Aorta (tissue), 5 donors: ENCODE measurements at regions not wholly inside any gene's neighbourhood (a gene's known extent, or its start where the extent isn't known, plus 50 kb on each side); places are given as distances from the start of the nearest gene placed in this dataset.

Experiments used
- ATAC-seq: fragments of 200-7000 bp; cut with Tn5 transposase; one replicate; pipeline ENCODE4 v1.9.1; 2022; ENCODE audit warnings: moderate library complexity; ENCODE audit not compliant: low FRiP score
- DNase-seq, 2 donors: peaks; one replicate each; pipeline ENCODE4 v3.0.0-alpha.2; 2020
- H3K27ac ChIP-seq, 2 donors: one replicate each; pipeline ENCODE4 v1.5.1; 2013; ENCODE audit warnings: low read length in 2 of 2, mild to moderate bottlenecking in 2 of 2, moderate library complexity in 2 of 2, control low read depth in 1 of 2, inconsistent platforms in 1 of 2, low read depth in 1 of 2
- H3K27me3 ChIP-seq, 2 donors: one replicate each; pipeline ENCODE4 v1.6.1; 2013; ENCODE audit warnings: control low read depth in 1 of 2, low read length in 1 of 2, mild to moderate bottlenecking in 1 of 2, moderate library complexity in 1 of 2; ENCODE audit not compliant: insufficient read depth in 2 of 2, control insufficient read depth in 1 of 2
- H3K36me3 ChIP-seq, 2 donors: one replicate each; pipeline ENCODE4 v1.6.1; 2013; ENCODE audit warnings: control low read depth in 1 of 2, low read length in 1 of 2, mild to moderate bottlenecking in 1 of 2; ENCODE audit not compliant: insufficient read depth in 2 of 2, control insufficient read depth in 1 of 2
- H3K4me1 ChIP-seq, 2 donors: one replicate each; pipeline ENCODE4 v1.6.1; 2013; ENCODE audit warnings: low read length in 2 of 2, control low read depth in 1 of 2, mild to moderate bottlenecking in 1 of 2, moderate library complexity in 1 of 2; ENCODE audit not compliant: insufficient read depth in 2 of 2, control insufficient read depth in 1 of 2
- H3K4me3 ChIP-seq, 2 donors: one replicate each; pipeline ENCODE4 v1.5.1; 2013; ENCODE audit warnings: low read length in 2 of 2, control low read depth in 1 of 2, mild to moderate bottlenecking in 1 of 2
- H3K9me3 ChIP-seq: one replicate; pipeline ENCODE4 v1.6.1; 2013; ENCODE audit warnings: mild to moderate bottlenecking, low read length; ENCODE audit not compliant: control insufficient read depth
- WGBS, 2 donors: extraction: QIAGEN DNeasy Blood & Tissue Kit; methylation state at CpG; one replicate each; pipeline ENCODE4 v1.1.7; 2013; 5-methylcytosine and 5-hydroxymethylcytosine counted together
- intact Hi-C, 2 donors: fragments of 100-400 bp; cut with DNase I; formaldehyde crosslinking; loops; one replicate each; pipeline versions ENCODE4 v1.14.2 to v1.15.0; 2022
- donor health status: healthy with polysubstance abuse.
- donor health status: Bipolar disorder and iron deficiency.
- donor health status: DM: no; HTN: no; CAD: no.
- donor health status: DM: no; HTN: no; CAD: no.
- donor health status: DM: yes; HTN: yes; CAD: no.

DNA sequence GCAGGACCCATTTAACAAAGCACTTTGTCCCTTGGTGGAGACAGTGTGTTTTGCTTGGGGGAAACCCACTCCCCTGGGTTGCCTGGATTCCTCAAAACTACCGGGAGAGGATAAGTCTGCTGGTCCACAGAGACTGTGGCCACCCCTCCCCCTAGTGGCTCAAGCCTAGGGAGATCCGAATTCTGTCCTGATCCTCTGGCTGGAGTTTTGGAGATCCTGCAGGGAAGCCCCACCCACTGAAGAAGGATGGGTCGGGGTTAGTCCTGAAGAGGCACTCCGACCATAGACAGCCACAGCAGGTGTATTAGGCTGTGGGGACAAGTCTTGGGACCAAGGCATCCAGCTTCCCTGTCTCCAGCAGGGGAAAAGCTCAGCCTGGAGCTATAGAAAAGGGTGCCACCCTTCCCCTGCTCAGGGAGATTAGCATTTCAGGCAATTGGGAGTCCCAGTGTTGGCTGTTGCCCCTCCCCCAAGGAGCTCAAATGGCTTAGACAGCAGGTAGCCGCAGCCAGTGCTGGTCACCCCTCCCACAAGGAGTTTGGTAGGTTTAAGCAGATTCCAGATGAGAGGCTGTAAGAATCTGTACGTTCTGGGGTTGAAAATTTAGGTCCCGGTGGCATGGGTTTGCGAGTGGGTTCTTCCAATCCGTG lies 750.0 kb downstream of the TBC1D32 start:
- no peak overlapping the region for H3K4me3 ChIP-seq
- H3K9me3 ChIP-seq, result no peaks in the 10 kb centered on the region
- H3K27me3 ChIP-seq, result no peaks in the 10 kb centered on the region
- H3K27ac ChIP-seq, result no peak overlapping the region
- DNase-seq (peak in 1 of 2 donors; percentile 24), ATAC-seq (no peak)
- intact Hi-C loops, result no loop called here
- 79 to 82% methylated on average over 9 of the region's 9 CpGs for WGBS, 2 donors
- H3K36me3 ChIP-seq, result no peaks in the 10 kb centered on the region
- no peaks in the 10 kb centered on the region for H3K4me1 ChIP-seq

DNA sequence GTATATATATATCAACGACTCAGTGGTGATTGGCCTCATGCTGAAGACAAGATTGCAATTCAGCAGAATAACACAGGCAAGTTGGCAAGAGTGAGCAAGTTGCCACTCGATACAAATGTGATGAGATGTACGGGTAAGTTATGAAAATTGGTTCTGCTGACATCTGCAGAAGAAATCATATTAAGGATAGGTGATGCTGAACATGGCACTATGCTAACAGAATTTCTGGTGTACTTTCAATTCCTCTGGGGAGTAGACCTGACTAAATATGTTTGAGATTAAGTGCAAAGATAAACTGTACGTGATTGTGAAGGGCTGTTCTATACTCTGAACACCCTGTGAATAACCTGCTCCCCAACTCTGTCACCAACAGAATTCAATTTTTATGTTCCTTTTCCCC lies 758.2 kb downstream of the TBC1D32 start:
- no peak overlapping the region for H3K27ac ChIP-seq
- no peaks in the 10 kb centered on the region for H3K27me3 ChIP-seq
- intact Hi-C loops, result no loop called here
- no peaks in the 10 kb centered on the region for H3K4me1 ChIP-seq
- H3K36me3 ChIP-seq, result no peaks in the 10 kb centered on the region
- H3K9me3 ChIP-seq, result no peaks in the 10 kb centered on the region
- WGBS, 2 donors, result 74 to 76% methylated on average over 4 of the region's 4 CpGs
- H3K4me3 ChIP-seq, result no peak overlapping the region
- ATAC-seq (no peak), DNase-seq (no peak)

DNA sequence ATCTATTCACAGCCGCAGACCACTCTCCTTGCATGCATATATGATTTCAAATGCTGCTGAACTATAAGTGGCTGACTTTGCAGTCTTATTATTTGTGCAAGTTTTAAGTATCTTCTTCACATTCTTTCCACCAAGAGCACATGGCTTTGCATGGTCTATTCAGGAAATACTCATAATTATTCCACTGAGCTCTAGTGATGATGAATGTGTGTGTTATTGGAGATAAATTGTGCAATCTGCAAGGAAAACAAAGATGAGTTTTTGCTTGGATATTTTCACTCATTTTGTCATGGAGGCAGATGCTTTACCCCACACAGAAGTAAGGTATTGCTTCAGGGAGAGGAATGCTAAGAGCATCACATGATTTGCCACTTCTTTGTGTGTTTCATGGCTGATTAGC lies 764.6 kb downstream of the TBC1D32 start:
- intact Hi-C loops, result no loop called here
- H3K27ac ChIP-seq, result no peak overlapping the region

DNA sequence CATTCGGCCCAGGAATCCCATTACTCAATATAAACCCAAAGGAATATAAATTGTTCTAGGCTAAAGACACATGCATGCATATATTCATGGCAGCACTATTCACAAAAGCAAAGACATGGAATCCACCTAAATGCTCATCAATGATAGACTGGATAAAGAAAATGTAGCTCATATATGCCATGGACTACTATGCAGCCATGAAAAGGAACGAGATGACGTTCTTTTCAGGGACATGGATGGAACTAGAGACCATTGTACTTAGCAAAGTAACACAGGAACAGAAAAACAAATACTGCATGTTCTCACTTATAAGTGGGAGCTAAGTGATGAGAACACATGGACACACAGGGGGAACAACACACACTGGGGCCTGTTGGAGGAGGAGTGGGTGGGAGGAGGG lies 769.5 kb downstream of the TBC1D32 start:
- ATAC-seq (no peak), DNase-seq (no peak)
- Histone ChIP-seq H3K4me3 (no peak overlapping the region), H3K27me3 (no peaks in the 10 kb centered on the region), H3K4me1 (no peaks in the 10 kb centered on the region), H3K27ac (no peak overlapping the region), H3K36me3 (no peaks in the 10 kb centered on the region), H3K9me3 (no peaks in the 10 kb centered on the region)
- intact Hi-C loops, result no loop called here
- WGBS, 2 donors, result 86 to 90% methylated on average over 3 of the region's 3 CpGs

More for the DNA sequence above, 764.6 kb downstream of the TBC1D32 start:
- Histone ChIP-seq H3K36me3 (no peaks in the 10 kb centered on the region), H3K4me1 (no peaks in the 10 kb centered on the region), H3K9me3 (no peaks in the 10 kb centered on the region), H3K27me3 (no peaks in the 10 kb centered on the region), H3K4me3 (no peak overlapping the region)
- DNase-seq, result no peak
- ATAC-seq, result no peak
- WGBS, 2 donors, result 78 to 79% methylated on average over 1 of the region's 1 CpG

DNA sequence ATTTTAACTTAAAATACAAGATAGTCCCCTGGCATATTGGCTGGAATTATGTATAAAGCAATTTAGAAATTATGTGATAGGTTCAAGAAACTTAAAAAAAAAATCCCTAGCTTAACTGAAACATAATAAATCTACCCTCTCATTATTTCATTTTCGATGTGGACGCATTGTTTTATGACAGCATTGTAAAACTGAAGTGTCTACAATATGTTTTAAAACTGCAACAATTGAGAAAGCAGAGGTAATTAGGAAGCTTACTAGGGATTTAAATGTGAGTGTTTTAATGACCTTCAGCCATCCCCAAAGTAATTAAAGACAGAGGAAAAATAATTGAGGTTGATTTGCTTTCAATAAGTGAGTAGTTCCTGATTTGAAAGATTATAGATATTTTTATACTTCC lies 776.0 kb downstream of the TBC1D32 start:
- H3K27ac ChIP-seq, result no peak overlapping the region
- DNase-seq (no peak), ATAC-seq (no peak)
- no peaks in the 10 kb centered on the region for H3K36me3 ChIP-seq
- intact Hi-C loops, result no loop called here
- no peaks in the 10 kb centered on the region for H3K9me3 ChIP-seq
- no peaks in the 10 kb centered on the region for H3K4me1 ChIP-seq
- H3K27me3 ChIP-seq, result no peaks in the 10 kb centered on the region
- no peak overlapping the region for H3K4me3 ChIP-seq
- WGBS, 2 donors, result 70 to 73% methylated on average over 2 of the region's 2 CpGs

DNA sequence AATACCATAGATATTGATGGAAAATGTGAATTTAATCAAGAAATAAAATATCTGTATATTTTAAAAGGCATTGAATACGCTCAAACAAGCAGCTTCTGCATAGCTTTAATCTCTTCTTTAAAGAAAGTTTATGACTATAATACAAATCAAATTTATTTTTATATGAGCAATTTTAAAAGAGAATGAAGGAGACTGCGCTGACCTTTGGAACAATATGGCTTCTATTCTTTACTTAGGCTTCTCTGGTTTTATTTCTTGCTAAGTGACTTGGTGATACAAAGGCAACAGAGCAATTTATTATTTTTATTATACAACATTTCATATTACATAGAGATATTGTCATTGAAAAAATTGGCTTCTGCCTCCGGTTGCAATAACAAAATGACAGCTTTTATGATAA lies 776.7 kb downstream of the TBC1D32 start:
- Histone ChIP-seq H3K36me3 (no peaks in the 10 kb centered on the region), H3K4me3 (no peak overlapping the region), H3K27me3 (no peaks in the 10 kb centered on the region), H3K4me1 (no peaks in the 10 kb centered on the region), H3K9me3 (no peaks in the 10 kb centered on the region), H3K27ac (no peak overlapping the region)
- DNase-seq (no peak), ATAC-seq (no peak)
- 68 to 71% methylated on average over 3 of the region's 3 CpGs for WGBS, 2 donors
- intact Hi-C loops, result no loop called here

DNA sequence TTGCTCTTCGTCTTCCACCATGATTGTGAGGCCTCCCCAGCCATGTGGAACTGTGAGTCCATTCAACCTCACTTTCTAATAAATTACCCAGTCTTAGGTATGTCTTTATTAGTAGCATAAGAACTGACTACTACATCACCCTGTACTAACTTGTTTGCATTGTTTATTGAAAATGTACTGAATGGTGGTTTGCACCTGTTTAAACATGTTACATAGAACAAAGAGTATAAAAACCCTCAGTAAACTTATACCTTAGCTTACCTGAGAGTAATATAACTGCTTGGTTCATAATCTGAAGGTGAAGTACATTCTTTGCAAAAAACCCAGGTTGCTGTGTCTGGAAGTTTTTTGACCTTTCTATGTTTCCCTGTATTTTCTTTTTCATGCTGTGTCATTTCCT lies 777.8 kb downstream of the TBC1D32 start:
- H3K4me3 ChIP-seq, result no peak overlapping the region
- H3K9me3 ChIP-seq, result no peaks in the 10 kb centered on the region
- ATAC-seq, result no peak
- H3K4me1 ChIP-seq, result no peaks in the 10 kb centered on the region
- H3K27me3 ChIP-seq, result no peaks in the 10 kb centered on the region
- H3K27ac ChIP-seq, result no peak overlapping the region
- no peak for DNase-seq
- WGBS, 2 donors, result 85 to 90% methylated on average over 1 of the region's 1 CpG
- no peaks in the 10 kb centered on the region for H3K36me3 ChIP-seq
- intact Hi-C loops, result no loop called here

DNA sequence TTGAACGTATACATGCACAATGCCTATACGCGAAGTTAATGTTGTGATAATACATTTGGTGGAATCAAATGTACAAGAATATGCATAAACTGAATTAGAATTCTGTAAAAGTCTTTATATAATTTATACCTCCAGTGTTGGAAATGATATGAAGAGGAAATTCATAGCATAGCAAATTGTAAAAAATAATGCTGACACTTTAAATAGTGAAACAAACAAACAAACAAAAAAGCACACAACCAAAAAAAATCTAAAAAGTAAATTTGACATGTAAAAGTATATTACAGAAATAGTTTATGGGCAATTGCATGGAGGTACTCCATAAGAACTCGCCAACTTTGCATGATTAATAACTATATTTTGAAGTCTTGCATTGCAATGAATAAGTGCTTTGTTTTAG lies 780.9 kb downstream of the TBC1D32 start:
- no peak overlapping the region for H3K4me3 ChIP-seq
- intact Hi-C loops, result no loop called here
- DNase-seq (no peak), ATAC-seq (no peak)
- H3K4me1 ChIP-seq, result no peaks in the 10 kb centered on the region
- no peaks in the 10 kb centered on the region for H3K9me3 ChIP-seq
- no peaks in the 10 kb centered on the region for H3K36me3 ChIP-seq
- no peak overlapping the region for H3K27ac ChIP-seq
- WGBS, 2 donors, result 81 to 85% methylated on average over 4 of the region's 4 CpGs
- H3K27me3 ChIP-seq, result no peaks in the 10 kb centered on the region

DNA sequence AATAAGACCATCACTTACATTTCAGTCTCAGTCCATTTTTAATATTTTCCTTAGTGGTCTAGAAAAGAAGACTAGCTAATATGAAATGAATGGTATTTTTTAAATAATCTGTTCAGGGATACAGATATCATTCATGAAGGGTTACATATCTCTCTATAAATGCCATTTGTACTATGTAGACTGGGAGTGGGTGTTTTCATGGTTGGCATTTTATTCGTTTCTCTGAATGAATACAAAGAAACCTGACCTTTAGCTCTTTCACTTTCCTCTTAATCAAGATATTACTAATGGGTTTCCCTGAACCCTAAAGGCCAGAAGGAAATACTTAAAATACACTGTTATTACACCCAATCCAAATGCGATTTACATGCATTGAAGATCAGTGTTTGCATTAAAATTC lies 788.9 kb downstream of the TBC1D32 start:
- ATAC-seq (no peak), DNase-seq (no peak)
- no peaks in the 10 kb centered on the region for H3K9me3 ChIP-seq
- 60 to 71% methylated on average over 2 of the region's 2 CpGs for WGBS, 2 donors
- no peak overlapping the region for H3K27ac ChIP-seq
- H3K27me3 ChIP-seq, result no peaks in the 10 kb centered on the region
- intact Hi-C loops, result no loop called here
- H3K4me3 ChIP-seq, result no peak overlapping the region
- H3K36me3 ChIP-seq, result no peaks in the 10 kb centered on the region
- H3K4me1 ChIP-seq, result no peaks in the 10 kb centered on the region
